HepG2 (cell line): ENCODE measurements at regions not wholly inside any gene's neighbourhood (a gene's known extent, or its start where the extent isn't known, plus 50 kb on each side); places are given as distances from the start of the nearest gene placed in this dataset.

Experiments
- ATAC-seq: fragments of 200-7000 bp; cut with Tn5 transposase; 3 replicates; pipeline ENCODE4 v1.9.1; 2020; ENCODE audit warnings: mild to moderate bottlenecking, moderate library complexity
- BruUV-seq: library from RNA; stranded (reverse); fragments of 400-500 nt; replicated peaks from 2 replicates; lab custom pipeline; 2021; lab: Mats Ljungman, UMichigan
- CTCF ChIA-PET: fragments of 300-600 bp; formaldehyde crosslinking; extraction: SDS; loops from one replicate; lab custom pipeline; 2021; ENCODE audit warnings: low total read pairs, inconsistent platforms, low intra/inter-chr PET ratio; lab: Yijun Ruan, JAX
- POLR2A ChIA-PET: fragments of 350-600 bp; sonication (Branson Sonifier 250); formaldehyde crosslinking; loops from one replicate; lab custom pipeline; 2020; ENCODE audit warnings: antibody characterized with exemption, inconsistent platforms; lab: Yijun Ruan, JAX
- DNase-seq: peaks from one replicate; pipeline ENCODE4 v3.0.0-alpha.2; 2015; ENCODE audit warnings: low spot score
- FAIRE-seq: peaks from 3 replicates; lab custom pipeline; 2011; peaks lifted over from hg19 to GRCh38; lab: Jason Lieb, UNC
- H2AFZ ChIP-seq: one replicate; pipeline ENCODE4 v1.6.1; 2011; ENCODE audit warnings: low read length, inconsistent platforms
- H3K27ac ChIP-seq: fragments of 300-600 bp; 3 replicates; pipeline ENCODE4 v1.8.0; 2011; ENCODE audit warnings: mixed run types, mild to moderate bottlenecking, mixed read lengths, low read length, inconsistent platforms; ENCODE audit not compliant: insufficient read depth; ENCODE audit errors: extremely low read length
- H3K27me3 ChIP-seq, 2 experiments: fragments of 200-600 bp in 1 of 2; 2 replicates in 1 of 2; 3 replicates in 1 of 2; pipeline versions ENCODE4 v1.6.0 to v1.8.0; 2011; ENCODE audit warnings: low read length in 2 of 2, mild to moderate bottlenecking in 2 of 2, moderate library complexity in 2 of 2, inconsistent platforms in 1 of 2; ENCODE audit not compliant: insufficient read depth in 2 of 2, control insufficient read depth in 1 of 2
- H3K36me3 ChIP-seq, 2 experiments: fragments of 200-600 bp in 1 of 2; replicated peaks in 1 of 2; 2 replicates in 1 of 2; 3 replicates in 1 of 2; pipeline versions ENCODE4 v1.5.1 to v1.8.0; 2011; ENCODE audit warnings: low read length in 2 of 2, inconsistent platforms in 1 of 2; ENCODE audit not compliant: insufficient read depth in 2 of 2, control insufficient read depth in 1 of 2
- H3K4me1 ChIP-seq: 2 replicates; pipeline ENCODE4 v1.5.1; 2012; ENCODE audit warnings: low read length, inconsistent platforms; ENCODE audit not compliant: insufficient read depth
- H3K4me2 ChIP-seq: 2 replicates; pipeline ENCODE4 v1.6.0; 2011; ENCODE audit warnings: low read depth, low read length, inconsistent platforms
- H3K4me3 ChIP-seq, 3 experiments: fragments of 200-600 bp in 1 of 3; sonication (generic), shearing (Covaris generic) in 1 of 3; replicated peaks in 1 of 3; 2 replicates each; pipeline ENCODE4 v1.5.1; 2011 to 2016; ENCODE audit warnings: low read length in 3 of 3, inconsistent platforms in 2 of 3, low read depth in 2 of 3, mild to moderate bottlenecking in 2 of 3, control low read depth in 1 of 3, mixed read lengths in 1 of 3; ENCODE audit not compliant: insufficient read depth in 1 of 3
- H3K79me2 ChIP-seq: one replicate; pipeline ENCODE4 v1.6.1; 2011; ENCODE audit warnings: low read length, inconsistent platforms; ENCODE audit not compliant: insufficient read depth
- H3K9ac ChIP-seq: 2 replicates; pipeline ENCODE4 v1.6.0; 2011; ENCODE audit warnings: mild to moderate bottlenecking, low read depth, low read length, inconsistent platforms; ENCODE audit not compliant: insufficient read depth
- H3K9me3 ChIP-seq: 2 replicates; pipeline ENCODE4 v1.5.1; 2012; ENCODE audit warnings: mild to moderate bottlenecking, low read length
- H4K20me1 ChIP-seq: 2 replicates; pipeline ENCODE4 v1.6.0; 2011; ENCODE audit warnings: inconsistent platforms, mild to moderate bottlenecking, low read length, moderate library complexity; ENCODE audit not compliant: insufficient read depth
- DNMT3B ChIP-seq: conservative IDR thresholded peaks from 2 replicates; pipeline ENCODE4 v1.6.1; 2016; ENCODE audit warnings: missing biosample characterization, control low read depth
- MAF1 ChIP-seq: sonication (generic); formaldehyde crosslinking; IDR thresholded peaks from 2 replicates; pipeline ENCODE4 v1.5.0; 2020; ENCODE audit warnings: missing genetic modification reagents, borderline replicate concordance
- ZFP36 ChIP-seq: fragments of 150-350 bp; IDR thresholded peaks from 2 replicates; pipeline ENCODE4 v1.6.1; 2018; ENCODE audit warnings: borderline replicate concordance, low read length, low read depth; ENCODE audit not compliant: partially characterized antibody
- ZNF136 ChIP-seq: sonication (generic); formaldehyde crosslinking; IDR thresholded peaks from 2 replicates; pipeline ENCODE4 v1.8.1; 2022; ENCODE audit warnings: low read depth, mild to moderate bottlenecking, moderate library complexity, missing genetic modification reagents
- ZNF17 ChIP-seq: sonication (generic); formaldehyde crosslinking; IDR thresholded peaks from 2 replicates; pipeline ENCODE4 v1.5.0; 2020; ENCODE audit warnings: mild to moderate bottlenecking, missing genetic modification reagents
- WGBS: methylation state at CpG from one replicate; pipeline ENCODE4 v1.1.6; 2017; ENCODE audit warnings: low lambda C conversion rate; 5-methylcytosine and 5-hydroxymethylcytosine counted together
- in situ Hi-C: cut with HindIII; loops from 2 replicates; pipeline ENCODE4 v1.10.0; 2017; ENCODE audit warnings: low pct_unique_long_range_greater_than_20kb; ENCODE audit not compliant: extremely low pct_ligation_motif_present
- intact Hi-C: fragments of 100-400 bp; cut with micrococcal nuclease; formaldehyde crosslinking; loops from one replicate; pipeline ENCODE4 v1.10.0; 2022; ENCODE audit not compliant: unreplicated experiment
- TF ChIP-seq, protein P1 (sequence below): sonication (generic); formaldehyde crosslinking; IDR thresholded peaks from 2 replicates; pipeline ENCODE4 v1.4.0; 2020; ENCODE audit warnings: missing genetic modification reagents, mild to moderate bottlenecking, borderline replicate concordance
- TF ChIP-seq, protein P2 (sequence below): sonication (generic); formaldehyde crosslinking; IDR thresholded peaks from 2 replicates; pipeline ENCODE4 v1.4.0; 2020; ENCODE audit warnings: missing genetic modification reagents, borderline replicate concordance
- TF ChIP-seq, protein P3 (sequence below): sonication (generic); formaldehyde crosslinking; IDR thresholded peaks from 2 replicates; pipeline ENCODE4 v1.4.0; 2020; ENCODE audit warnings: missing genetic modification reagents

DNA sequence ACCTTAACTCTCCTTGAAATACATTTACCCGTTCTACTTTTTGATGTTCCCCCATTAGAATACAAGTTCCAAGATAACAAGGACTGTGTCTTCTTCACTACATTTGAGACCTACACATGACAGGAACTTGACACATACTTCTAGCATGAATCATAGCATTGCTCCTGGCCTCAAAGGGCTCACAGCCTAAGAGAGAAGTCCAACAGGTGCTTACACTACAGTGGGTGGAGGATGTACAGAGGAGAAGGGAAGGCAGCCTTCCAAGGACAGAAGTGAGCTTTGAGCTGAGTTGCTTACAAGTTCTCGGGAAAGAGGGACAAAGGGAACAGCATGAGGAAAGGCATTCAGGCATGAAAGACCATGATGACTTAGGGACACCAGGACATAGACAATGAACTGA, 56.9 kb upstream of the MSX2 start:
- H4K20me1 ChIP-seq = no peaks in the 10 kb centered on the region
- H3K4me3 ChIP-seq = no peak overlapping the region
- DNase-seq (no peak), ATAC-seq (no peak), FAIRE-seq (no peak)
- peaks cover 0 to 3% of the 10 kb centered on the region in 2 experiments; a peak in 2 of 5 replicates for H3K27me3 ChIP-seq
- intact Hi-C loops = no loop called here
- no peaks in the 10 kb centered on the region for H3K79me2 ChIP-seq
- no peak overlapping the region for H3K27ac ChIP-seq
- ChIA-PET POLR2A (no interaction called here), CTCF (no interaction called here)
- TF ChIP-seq ZNF136 = no peak
- TF ChIP-seq, protein P1, sequence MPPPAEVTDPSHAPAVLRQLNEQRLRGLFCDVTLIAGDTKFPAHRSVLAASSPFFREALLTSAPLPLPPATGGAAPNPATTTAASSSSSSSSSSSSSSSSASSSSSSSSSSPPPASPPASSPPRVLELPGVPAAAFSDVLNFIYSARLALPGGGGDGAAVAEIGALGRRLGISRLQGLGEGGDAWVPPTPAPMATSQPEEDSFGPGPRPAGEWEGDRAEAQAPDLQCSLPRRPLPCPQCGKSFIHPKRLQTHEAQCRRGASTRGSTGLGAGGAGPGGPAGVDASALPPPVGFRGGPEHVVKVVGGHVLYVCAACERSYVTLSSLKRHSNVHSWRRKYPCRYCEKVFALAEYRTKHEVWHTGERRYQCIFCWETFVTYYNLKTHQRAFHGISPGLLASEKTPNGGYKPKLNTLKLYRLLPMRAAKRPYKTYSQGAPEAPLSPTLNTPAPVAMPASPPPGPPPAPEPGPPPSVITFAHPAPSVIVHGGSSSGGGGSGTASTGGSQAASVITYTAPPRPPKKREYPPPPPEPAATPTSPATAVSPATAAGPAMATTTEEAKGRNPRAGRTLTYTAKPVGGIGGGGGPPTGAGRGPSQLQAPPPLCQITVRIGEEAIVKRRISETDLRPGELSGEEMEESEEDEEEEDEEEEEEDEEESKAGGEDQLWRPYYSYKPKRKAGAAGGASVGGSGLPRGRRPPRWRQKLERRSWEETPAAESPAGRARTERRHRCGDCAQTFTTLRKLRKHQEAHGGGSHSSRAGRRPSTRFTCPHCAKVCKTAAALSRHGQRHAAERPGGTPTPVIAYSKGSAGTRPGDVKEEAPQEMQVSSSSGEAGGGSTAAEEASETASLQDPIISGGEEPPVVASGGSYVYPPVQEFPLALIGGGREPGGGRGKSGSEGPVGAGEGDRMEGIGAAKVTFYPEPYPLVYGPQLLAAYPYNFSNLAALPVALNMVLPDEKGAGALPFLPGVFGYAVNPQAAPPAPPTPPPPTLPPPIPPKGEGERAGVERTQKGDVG = no peak
- no peak for TF ChIP-seq DNMT3B (CRISPR knock-in tag)
- no peak for TF ChIP-seq ZNF17 (CRISPR knock-in tag)
- TF ChIP-seq ZFP36 = no peak
- TF ChIP-seq, protein P2, sequence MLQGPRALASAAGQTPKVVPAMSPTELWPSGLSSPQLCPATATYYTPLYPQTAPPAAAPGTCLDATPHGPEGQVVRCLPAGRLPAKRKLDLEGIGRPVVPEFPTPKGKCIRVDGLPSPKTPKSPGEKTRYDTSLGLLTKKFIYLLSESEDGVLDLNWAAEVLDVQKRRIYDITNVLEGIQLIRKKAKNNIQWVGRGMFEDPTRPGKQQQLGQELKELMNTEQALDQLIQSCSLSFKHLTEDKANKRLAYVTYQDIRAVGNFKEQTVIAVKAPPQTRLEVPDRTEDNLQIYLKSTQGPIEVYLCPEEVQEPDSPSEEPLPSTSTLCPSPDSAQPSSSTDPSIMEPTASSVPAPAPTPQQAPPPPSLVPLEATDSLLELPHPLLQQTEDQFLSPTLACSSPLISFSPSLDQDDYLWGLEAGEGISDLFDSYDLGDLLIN (CRISPR knock-in tag) = no peak
- TF ChIP-seq MAF1 (CRISPR knock-in tag) = no peak
- TF ChIP-seq, protein P3, sequence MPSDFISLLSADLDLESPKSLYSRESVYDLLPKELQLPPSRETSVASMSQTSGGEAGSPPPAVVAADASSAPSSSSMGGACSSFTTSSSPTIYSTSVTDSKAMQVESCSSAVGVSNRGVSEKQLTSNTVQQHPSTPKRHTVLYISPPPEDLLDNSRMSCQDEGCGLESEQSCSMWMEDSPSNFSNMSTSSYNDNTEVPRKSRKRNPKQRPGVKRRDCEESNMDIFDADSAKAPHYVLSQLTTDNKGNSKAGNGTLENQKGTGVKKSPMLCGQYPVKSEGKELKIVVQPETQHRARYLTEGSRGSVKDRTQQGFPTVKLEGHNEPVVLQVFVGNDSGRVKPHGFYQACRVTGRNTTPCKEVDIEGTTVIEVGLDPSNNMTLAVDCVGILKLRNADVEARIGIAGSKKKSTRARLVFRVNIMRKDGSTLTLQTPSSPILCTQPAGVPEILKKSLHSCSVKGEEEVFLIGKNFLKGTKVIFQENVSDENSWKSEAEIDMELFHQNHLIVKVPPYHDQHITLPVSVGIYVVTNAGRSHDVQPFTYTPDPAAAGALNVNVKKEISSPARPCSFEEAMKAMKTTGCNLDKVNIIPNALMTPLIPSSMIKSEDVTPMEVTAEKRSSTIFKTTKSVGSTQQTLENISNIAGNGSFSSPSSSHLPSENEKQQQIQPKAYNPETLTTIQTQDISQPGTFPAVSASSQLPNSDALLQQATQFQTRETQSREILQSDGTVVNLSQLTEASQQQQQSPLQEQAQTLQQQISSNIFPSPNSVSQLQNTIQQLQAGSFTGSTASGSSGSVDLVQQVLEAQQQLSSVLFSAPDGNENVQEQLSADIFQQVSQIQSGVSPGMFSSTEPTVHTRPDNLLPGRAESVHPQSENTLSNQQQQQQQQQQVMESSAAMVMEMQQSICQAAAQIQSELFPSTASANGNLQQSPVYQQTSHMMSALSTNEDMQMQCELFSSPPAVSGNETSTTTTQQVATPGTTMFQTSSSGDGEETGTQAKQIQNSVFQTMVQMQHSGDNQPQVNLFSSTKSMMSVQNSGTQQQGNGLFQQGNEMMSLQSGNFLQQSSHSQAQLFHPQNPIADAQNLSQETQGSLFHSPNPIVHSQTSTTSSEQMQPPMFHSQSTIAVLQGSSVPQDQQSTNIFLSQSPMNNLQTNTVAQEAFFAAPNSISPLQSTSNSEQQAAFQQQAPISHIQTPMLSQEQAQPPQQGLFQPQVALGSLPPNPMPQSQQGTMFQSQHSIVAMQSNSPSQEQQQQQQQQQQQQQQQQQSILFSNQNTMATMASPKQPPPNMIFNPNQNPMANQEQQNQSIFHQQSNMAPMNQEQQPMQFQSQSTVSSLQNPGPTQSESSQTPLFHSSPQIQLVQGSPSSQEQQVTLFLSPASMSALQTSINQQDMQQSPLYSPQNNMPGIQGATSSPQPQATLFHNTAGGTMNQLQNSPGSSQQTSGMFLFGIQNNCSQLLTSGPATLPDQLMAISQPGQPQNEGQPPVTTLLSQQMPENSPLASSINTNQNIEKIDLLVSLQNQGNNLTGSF (CRISPR knock-in tag) = no peak
- H3K4me1 ChIP-seq = no peaks in the 10 kb centered on the region
- BruUV-seq = no TSS peak
- H3K9me3 ChIP-seq = no peaks in the 10 kb centered on the region
- no peak overlapping the region for H3K4me2 ChIP-seq
- no peak overlapping the region for H3K9ac ChIP-seq
- H2AFZ ChIP-seq = no peak overlapping the region
- no peaks in the 10 kb centered on the region for H3K36me3 ChIP-seq
- 0% methylated on average over 2 of the region's 2 CpGs for WGBS
- in situ Hi-C loops = no loop called here
